ENCODE measurements at regions not wholly inside any gene's neighbourhood (a gene's known extent, or its start where the extent isn't known, plus 50 kb on each side); places are given as distances from the start of the nearest gene placed in this dataset.

DNA sequence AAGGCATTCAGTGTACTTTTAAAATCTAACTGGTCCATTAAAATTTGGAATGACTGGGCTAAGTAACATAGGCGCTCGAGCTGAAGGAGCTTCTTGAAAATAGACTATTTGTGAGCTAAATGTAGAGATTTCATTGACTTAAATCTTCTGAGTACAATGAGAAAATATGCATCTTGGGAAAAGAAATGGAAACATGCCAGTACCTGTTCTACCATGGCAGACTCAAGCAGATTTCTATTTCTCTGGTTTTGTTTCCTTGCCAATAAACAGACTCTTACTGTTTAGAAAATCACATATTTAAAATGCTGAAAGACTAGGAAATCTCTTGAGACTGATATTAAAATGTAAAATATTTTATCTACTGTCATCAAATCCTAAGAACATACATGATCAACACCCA, 678.1 kb downstream of the FAT4 start:
- Histone ChIP-seq H3K27ac (no peak overlapping the region), H3K4me1 (no peaks in the 10 kb centered on the region), H3K4me3 (no peak overlapping the region), H3K9me3 (no peaks in the 10 kb centered on the region), H3K27me3 (no peaks in the 10 kb centered on the region), H3K36me3 (no peaks in the 10 kb centered on the region)
- ATAC-seq (ENCODE audit: low FRiP score in 2 of 2) (no peak), DNase-seq (no peak)
- WGBS, 2 donors: 90 to 92% methylated on average over 2 of the region's 2 CpGs
- no peak for TF ChIP-seq POLR2AphosphoS5 (IDR thresholded peaks at IDR 0.05)
- no peak for TF ChIP-seq POLR2A (IDR thresholded peaks at IDR 0.05)
- TF ChIP-seq EP300 (IDR thresholded peaks at IDR 0.05): no peak
- TF ChIP-seq, protein P1, sequence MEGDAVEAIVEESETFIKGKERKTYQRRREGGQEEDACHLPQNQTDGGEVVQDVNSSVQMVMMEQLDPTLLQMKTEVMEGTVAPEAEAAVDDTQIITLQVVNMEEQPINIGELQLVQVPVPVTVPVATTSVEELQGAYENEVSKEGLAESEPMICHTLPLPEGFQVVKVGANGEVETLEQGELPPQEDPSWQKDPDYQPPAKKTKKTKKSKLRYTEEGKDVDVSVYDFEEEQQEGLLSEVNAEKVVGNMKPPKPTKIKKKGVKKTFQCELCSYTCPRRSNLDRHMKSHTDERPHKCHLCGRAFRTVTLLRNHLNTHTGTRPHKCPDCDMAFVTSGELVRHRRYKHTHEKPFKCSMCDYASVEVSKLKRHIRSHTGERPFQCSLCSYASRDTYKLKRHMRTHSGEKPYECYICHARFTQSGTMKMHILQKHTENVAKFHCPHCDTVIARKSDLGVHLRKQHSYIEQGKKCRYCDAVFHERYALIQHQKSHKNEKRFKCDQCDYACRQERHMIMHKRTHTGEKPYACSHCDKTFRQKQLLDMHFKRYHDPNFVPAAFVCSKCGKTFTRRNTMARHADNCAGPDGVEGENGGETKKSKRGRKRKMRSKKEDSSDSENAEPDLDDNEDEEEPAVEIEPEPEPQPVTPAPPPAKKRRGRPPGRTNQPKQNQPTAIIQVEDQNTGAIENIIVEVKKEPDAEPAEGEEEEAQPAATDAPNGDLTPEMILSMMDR (IDR thresholded peaks at IDR 0.05): no peak

DNA sequence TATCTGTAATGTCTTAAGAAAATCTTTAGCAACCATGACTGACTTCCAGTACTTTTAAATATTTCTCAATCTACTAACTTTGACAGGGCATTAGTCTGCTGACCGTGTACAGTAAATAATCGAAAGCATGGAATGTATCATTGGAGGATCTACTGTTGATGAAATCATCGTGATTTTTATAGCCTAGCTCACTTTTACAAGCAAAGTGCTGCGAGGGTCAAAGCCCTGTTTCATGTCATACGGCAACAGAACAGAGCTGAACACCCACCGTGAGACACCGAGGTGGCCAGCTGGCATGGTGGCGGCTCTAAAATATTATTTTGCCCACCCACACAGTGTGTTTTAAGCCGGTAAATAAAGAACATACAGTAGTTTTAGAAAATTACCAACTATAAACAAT, 679.3 kb downstream of the FAT4 start:
- Histone ChIP-seq H3K4me1 (no peaks in the 10 kb centered on the region), H3K36me3 (no peaks in the 10 kb centered on the region), H3K9me3 (no peaks in the 10 kb centered on the region), H3K27ac (no peak overlapping the region), H3K4me3 (no peak overlapping the region), H3K27me3 (no peaks in the 10 kb centered on the region)
- 83% methylated on average over 9 of the region's 9 CpGs for WGBS, 2 donors
- TF ChIP-seq POLR2A (IDR thresholded peaks at IDR 0.05): no peak
- TF ChIP-seq POLR2AphosphoS5 (IDR thresholded peaks at IDR 0.05): no peak
- TF ChIP-seq, protein P1 (IDR thresholded peaks at IDR 0.05): no peak
- no peak for TF ChIP-seq EP300 (IDR thresholded peaks at IDR 0.05)
- no peak for DNase-seq
- no peak for ATAC-seq (ENCODE audit: low FRiP score in 2 of 2)

GRCh38 chr4:125994430-125994829, 679.7 kb downstream of the FAT4 start:
- WGBS, 2 donors: 62 to 75% methylated on average over 1 of the region's 1 CpG
- no peak for DNase-seq
- Histone ChIP-seq H3K36me3 (no peaks in the 10 kb centered on the region), H3K27ac (no peak overlapping the region), H3K4me1 (no peaks in the 10 kb centered on the region), H3K9me3 (no peaks in the 10 kb centered on the region), H3K4me3 (no peak overlapping the region), H3K27me3 (no peaks in the 10 kb centered on the region)
- ATAC-seq (ENCODE audit: low FRiP score in 2 of 2): no peak
- TF ChIP-seq EP300 (IDR thresholded peaks at IDR 0.05) (no peak), POLR2A (IDR thresholded peaks at IDR 0.05) (no peak), POLR2AphosphoS5 (IDR thresholded peaks at IDR 0.05) (no peak)
- TF ChIP-seq, protein P1 (IDR thresholded peaks at IDR 0.05): no peak

DNA sequence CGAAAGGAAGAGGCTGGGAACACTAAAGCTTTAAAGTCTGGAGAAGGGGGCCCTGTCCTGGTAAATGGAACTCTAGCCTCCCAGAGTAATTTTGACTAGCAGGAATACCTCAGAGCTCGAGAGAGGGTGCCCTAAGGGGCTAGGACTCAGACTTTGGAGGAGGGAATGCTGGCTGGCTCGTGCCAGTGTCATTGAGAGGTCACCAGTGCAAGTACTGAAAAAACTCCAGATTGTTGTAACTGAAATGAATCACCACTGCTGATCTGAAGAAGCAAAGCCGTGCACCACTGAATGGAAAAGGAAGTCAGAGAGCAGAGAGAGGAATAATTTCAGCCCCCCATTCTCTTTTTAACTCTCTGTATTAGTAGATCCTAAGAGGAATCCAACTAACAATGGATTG, 690.2 kb downstream of the FAT4 start:
- H3K4me1 ChIP-seq: no peaks in the 10 kb centered on the region
- no peak overlapping the region for H3K27ac ChIP-seq
- H3K4me3 ChIP-seq: no peak overlapping the region
- H3K27me3 ChIP-seq: no peaks in the 10 kb centered on the region
- TF ChIP-seq POLR2A (IDR thresholded peaks at IDR 0.05) (no peak), POLR2AphosphoS5 (IDR thresholded peaks at IDR 0.05) (no peak), EP300 (IDR thresholded peaks at IDR 0.05) (no peak)
- TF ChIP-seq, protein P1 (IDR thresholded peaks at IDR 0.05): no peak
- no peaks in the 10 kb centered on the region for H3K36me3 ChIP-seq
- no peak for DNase-seq
- no peaks in the 10 kb centered on the region for H3K9me3 ChIP-seq
- ATAC-seq (ENCODE audit: low FRiP score in 2 of 2): no peak
- WGBS, 2 donors: 53 to 61% methylated on average over 4 of the region's 4 CpGs

- no peak for ATAC-seq (ENCODE audit: low FRiP score in 2 of 2)
- WGBS, 2 donors: 86 to 89% methylated on average over 3 of the region's 3 CpGs
Observed at GRCh38 chr4:126007142-126007541, 692.4 kb downstream of the FAT4 start.

More at GRCh38 chr4:126007142-126007541, 692.4 kb downstream of the FAT4 start:
- Histone ChIP-seq H3K36me3 (no peaks in the 10 kb centered on the region), H3K9me3 (peaks cover 0 to 4% (median 0%) of the 10 kb centered on the region in 4 donors), H3K4me1 (no peaks in the 10 kb centered on the region), H3K27me3 (no peaks in the 10 kb centered on the region), H3K27ac (no peak overlapping the region), H3K4me3 (no peak overlapping the region)
- DNase-seq: no peak
- TF ChIP-seq POLR2A (IDR thresholded peaks at IDR 0.05): no peak
- no peak for TF ChIP-seq POLR2AphosphoS5 (IDR thresholded peaks at IDR 0.05)
- TF ChIP-seq EP300 (IDR thresholded peaks at IDR 0.05): no peak
- TF ChIP-seq, protein P1 (IDR thresholded peaks at IDR 0.05): no peak
